Fibroblast of villous mesenchyme (primary cell): ENCODE measurements at regions not wholly inside any gene's neighbourhood (a gene's known extent, or its start where the extent isn't known, plus 50 kb on each side); places are given as distances from the start of the nearest gene placed in this dataset.
"Not testable (repeated sequence)": the region's sequence is repeated elsewhere in the genome, so short reads cannot be mapped to it uniquely, and the experiment has no call there.

Experiments
- DNase-seq: peaks from one replicate; pipeline ENCODE4 v3.0.0-alpha.2; 2010; ENCODE audit warnings: low read depth
- H3K4me3 ChIP-seq: 2 replicates; pipeline ENCODE4 v1.5.1; 2011; ENCODE audit warnings: low read depth, mild to moderate bottlenecking, low read length
- CTCF ChIP-seq: IDR thresholded peaks from 2 replicates; pipeline ENCODE4 v1.5.1; 2012; ENCODE audit warnings: low read depth, mild to moderate bottlenecking, low read length; ENCODE audit not compliant: insufficient read depth

- DNase-seq: no peak
- no peak for TF ChIP-seq CTCF
- no peak overlapping the region for H3K4me3 ChIP-seq
These were observed 317.1 kb upstream of the SPRED2 start for GRCh38 chr2:65749545-65749944.

DNA sequence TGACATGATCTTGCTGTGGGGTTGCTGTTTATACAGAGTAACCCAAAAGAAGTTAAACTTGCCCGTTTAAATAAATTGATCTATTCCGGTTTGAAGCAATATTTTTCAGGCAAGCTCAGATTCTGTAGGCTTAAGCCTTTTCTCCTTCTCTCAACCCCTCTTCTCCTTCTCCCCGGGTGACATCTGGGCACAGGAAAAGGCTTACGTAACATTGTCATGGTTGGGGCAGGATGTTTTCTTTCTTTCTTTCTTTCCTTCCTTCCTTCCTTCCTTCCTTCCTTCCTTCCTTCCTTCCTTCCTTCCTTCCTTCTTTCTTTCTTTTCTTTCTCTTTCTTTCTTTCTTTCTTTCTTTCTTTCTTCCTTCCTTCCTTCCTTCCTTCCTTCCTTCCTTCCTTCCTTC is 315.5 kb upstream of the SPRED2 start:
- H3K4me3 ChIP-seq, DNase-seq: not testable (repeated sequence)

DNA sequence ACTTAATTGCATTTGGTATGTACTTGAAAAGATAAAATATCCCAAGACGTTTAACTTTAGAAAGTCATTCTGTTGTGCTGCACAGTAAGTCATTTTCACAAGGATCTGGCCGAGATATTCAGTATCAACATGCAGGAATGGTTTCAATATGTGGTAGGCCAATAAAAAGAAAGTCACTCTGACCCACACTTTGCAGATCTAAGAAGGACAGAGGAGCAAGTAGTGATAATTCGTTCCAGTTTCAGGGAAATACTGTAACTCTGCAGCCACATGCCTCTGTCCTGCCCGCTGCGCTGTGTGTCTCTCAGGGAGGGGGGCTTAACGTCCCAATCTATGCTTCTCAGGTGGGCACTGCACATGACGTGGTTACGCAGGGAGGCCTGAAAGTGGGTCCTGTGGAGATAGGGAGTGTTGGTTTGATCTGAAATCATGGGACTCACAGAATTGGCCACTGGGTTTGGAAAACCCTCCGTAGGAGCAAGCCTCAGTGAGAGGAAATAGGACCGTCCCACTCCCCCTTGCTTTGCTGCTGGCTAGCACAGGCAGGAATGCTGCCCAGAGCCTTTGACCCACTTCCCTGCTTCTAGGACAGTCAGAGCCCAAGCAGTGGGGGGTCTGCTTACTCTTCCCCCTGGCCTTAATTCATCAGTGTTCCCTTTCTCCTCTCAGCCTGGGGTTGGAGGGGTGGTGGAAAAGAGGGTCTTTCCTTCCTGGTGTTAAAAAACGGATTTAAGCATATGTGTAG is 314.7 kb upstream of the SPRED2 start:
- peak; percentile 2 for DNase-seq
- no peak for TF ChIP-seq CTCF
- H3K4me3 ChIP-seq: no peak overlapping the region

DNA sequence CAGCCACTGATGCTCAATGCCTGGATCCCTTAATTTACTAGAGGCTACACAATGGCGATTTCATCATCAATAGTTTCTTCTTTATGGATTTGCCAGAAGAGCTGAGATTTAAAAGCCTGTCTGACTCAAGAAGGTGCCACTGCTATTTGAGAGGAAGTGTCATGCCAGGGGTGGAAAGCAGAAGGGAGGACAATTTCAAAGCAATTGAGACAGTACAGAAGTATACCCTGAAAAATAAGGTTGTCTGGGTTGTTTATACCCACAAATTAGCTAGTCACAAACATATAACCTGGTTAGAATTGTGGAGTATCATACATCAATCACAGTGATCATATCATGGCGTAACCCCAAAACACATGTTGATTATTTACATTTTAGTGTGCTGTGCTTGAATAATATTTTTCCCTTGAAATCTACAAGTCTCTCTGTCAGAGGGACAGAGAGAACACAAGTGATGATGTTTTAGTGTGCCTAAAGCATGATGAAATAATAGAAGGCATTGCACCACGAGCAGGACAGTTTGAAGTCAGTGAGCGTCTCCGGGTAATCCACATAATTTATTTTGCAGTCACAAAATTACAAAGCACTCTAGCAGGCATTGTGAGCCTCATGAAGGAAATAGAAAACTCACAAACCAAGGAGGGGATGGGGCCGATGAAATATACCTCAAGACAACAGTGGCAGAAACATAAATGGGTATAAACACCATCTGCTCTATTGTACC is 312.2 kb upstream of the SPRED2 start:
- no peak for DNase-seq
- no peak overlapping the region for H3K4me3 ChIP-seq
- TF ChIP-seq CTCF: no peak

DNA sequence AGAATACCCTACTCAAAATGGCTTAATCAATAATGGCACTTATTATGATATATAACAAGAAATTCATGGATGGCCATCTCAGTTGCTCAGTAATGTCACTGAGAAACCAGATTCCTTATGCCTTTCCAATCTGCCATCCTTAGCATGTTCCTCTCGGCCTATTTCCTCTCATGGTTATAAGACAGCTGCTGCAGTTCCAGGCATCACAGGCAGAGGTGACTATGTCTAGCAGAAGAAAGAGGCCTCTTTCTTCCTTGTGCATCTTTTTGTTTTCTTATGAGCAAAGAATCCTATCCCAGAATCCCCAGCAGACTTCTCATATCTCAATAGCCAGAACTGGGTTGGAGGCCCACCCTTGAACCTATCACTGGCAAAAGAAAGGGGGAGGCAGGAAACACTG is 310.6 kb upstream of the SPRED2 start:
- H3K4me3 ChIP-seq: no peak overlapping the region
- peak; percentile 14 for TF ChIP-seq CTCF
- DNase-seq: no peak

DNA sequence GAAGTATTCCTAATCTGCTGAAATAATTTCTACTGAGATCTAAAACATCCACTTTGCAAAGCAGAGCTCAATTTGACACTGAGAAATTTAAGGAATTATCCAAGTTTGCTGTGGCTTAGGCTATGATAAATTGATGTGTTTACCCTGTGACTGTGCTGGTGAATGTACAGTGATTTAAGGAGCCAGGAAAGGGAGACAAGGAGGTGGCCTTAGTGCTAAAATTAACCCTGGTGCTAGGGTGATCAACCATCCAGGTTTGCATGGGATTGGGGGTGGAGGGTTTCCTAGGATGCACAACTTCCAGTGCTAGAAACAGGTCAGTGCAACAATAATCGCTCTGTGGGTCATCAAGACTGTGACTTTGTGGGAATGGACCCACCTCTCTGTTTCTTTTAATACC is 307.5 kb upstream of the SPRED2 start:
- TF ChIP-seq CTCF: no peak
- DNase-seq: no peak
- no peak overlapping the region for H3K4me3 ChIP-seq

DNA sequence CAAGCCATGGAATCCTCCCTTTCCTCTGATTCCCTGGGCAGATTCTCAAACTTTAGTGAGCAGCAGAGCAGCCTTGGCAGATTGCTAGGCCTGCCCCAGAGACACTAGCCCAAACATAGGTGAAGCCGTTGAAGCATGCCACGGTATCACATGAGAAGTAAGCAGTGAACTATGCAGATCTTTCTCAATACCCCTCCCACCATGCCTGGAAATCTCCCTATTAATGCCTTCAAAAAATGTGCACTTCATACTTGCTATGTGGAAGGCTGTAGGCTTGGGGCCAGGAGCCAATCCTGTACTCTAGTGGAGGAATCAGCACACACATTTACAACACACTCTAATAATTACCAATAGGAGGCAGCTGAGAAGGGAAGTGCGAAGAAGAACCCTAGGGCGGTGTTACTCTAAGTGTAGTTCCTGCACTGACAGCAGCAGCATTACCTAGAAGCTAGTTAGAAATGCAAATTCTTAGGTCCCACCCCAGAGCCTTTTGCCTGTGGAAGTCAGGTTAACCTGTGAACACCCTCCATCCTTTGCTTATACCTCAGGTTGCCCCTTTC is 305.1 kb upstream of the SPRED2 start:
- no peak for DNase-seq
- no peak overlapping the region for H3K4me3 ChIP-seq
- no peak for TF ChIP-seq CTCF
